Putamen (tissue), 1 donor: ENCODE measurements at regions not wholly inside any gene's neighbourhood (a gene's known extent, or its start where the extent isn't known, plus 50 kb on each side); places are given as distances from the start of the nearest gene placed in this dataset.

ENCODE experiments used
- DNase-seq: peaks from one replicate; pipeline ENCODE4 v3.0.0-alpha.2; 2016; ENCODE audit warnings: low spot score

GRCh38 chr1:30514137-30514654, 209.2 kb downstream of the MATN1 start:
- no peak for DNase-seq

GRCh38 chr1:30513396-30514136, 209.8 kb downstream of the MATN1 start:
- DNase-seq: no peak

GRCh38 chr1:30512914-30513265, 210.5 kb downstream of the MATN1 start:
- no peak for DNase-seq

- no peak for DNase-seq
Measured at GRCh38 chr1:30511991-30512913, 211.1 kb downstream of the MATN1 start.

- DNase-seq: no peak
Measured at GRCh38 chr1:30511563-30511962, 211.8 kb downstream of the MATN1 start.

GRCh38 chr1:30511106-30511505, 212.3 kb downstream of the MATN1 start:
- DNase-seq: no peak

GRCh38 chr1:30509670-30510069, 213.7 kb downstream of the MATN1 start:
- DNase-seq: no peak

GRCh38 chr1:30508611-30509010, 214.8 kb downstream of the MATN1 start:
- DNase-seq: no peak

- DNase-seq: no peak
Measured at GRCh38 chr1:30508175-30508448, 215.3 kb downstream of the MATN1 start.

- DNase-seq: no peak
Measured at GRCh38 chr1:30507401-30508174, 215.8 kb downstream of the MATN1 start.

- no peak for DNase-seq
Measured at GRCh38 chr1:30507016-30507312, 216.4 kb downstream of the MATN1 start.

GRCh38 chr1:30506291-30507015, 216.9 kb downstream of the MATN1 start:
- no peak for DNase-seq

GRCh38 chr1:30505853-30506252, 217.5 kb downstream of the MATN1 start:
- DNase-seq: no peak

GRCh38 chr1:30492451-30492850, 230.9 kb downstream of the MATN1 start:
- no peak for DNase-seq

GRCh38 chr1:30491831-30492230, 231.6 kb downstream of the MATN1 start:
- peak; percentile 26 for DNase-seq

GRCh38 chr1:30490554-30491053, 232.8 kb downstream of the MATN1 start:
- DNase-seq: no peak

- DNase-seq: no peak
Measured at GRCh38 chr1:30489737-30490389, 233.5 kb downstream of the MATN1 start.

GRCh38 chr1:30488324-30488913, 235.0 kb downstream of the MATN1 start:
- DNase-seq: no peak

- no peak for DNase-seq
Measured at GRCh38 chr1:30487042-30487441, 236.3 kb downstream of the MATN1 start.

- DNase-seq: no peak
Measured at GRCh38 chr1:30485072-30485471, 238.3 kb downstream of the MATN1 start.

GRCh38 chr1:30484668-30485067, 238.7 kb downstream of the MATN1 start:
- no peak for DNase-seq
